ENCODE measurements at regions not wholly inside any gene's neighbourhood (a gene's known extent, or its start where the extent isn't known, plus 50 kb on each side); places are given as distances from the start of the nearest gene placed in this dataset.
A peak's percentile ranks its signal among the peaks of the same experiment; 100 is the strongest.
"Not testable (repeated sequence)": the region's sequence is repeated elsewhere in the genome, so short reads cannot be mapped to it uniquely, and the experiment has no call there.

DNA sequence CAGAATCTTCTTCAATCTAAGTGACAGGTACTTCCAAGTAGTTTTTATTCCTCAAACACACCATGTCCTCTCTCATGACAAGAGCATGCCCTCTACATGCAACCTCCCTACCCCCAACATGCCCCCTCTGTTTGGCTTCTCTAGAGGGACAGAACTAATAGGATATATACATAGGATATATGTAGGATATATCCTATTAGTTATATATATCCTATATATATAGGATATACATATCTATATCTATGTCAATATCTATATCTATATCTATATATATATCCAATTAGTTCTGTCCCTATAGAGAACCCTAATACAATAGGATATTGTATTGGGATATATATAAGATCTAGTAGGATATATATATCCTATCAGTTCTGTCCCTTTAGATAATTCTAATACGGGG lies 701.9 kb upstream of the MIR17HG start:
- no peak overlapping the region for H3K4me3 ChIP-seq
- H3K27ac ChIP-seq, result no peak overlapping the region
- H3K36me3 ChIP-seq (ENCODE audit: insufficient read depth, low read length), result no peaks in the 10 kb centered on the region
- no peak overlapping the region for H3K9ac ChIP-seq (ENCODE audit: insufficient read length)
- no peak for DNase-seq (ENCODE audit: low read depth, low spot score)
- no peaks in the 10 kb centered on the region for H3K9me3 ChIP-seq (ENCODE audit: low read depth, low read length)
- no peak for TF ChIP-seq POLR2AphosphoS5 (IDR thresholded peaks at IDR 0.05; ENCODE audit: borderline replicate concordance, low read depth, low read length)
- TF ChIP-seq EZH2 (IDR thresholded peaks at IDR 0.05), result no peak
- TF ChIP-seq FOXP2 (optimal IDR thresholded peaks at IDR 0.05; ENCODE audit: control extremely low read depth, extremely low read length, insufficient read depth), result no peak

- H3K9me3 ChIP-seq (ENCODE audit: low read depth, low read length), result no peaks in the 10 kb centered on the region
- TF ChIP-seq FOXP2 (optimal IDR thresholded peaks at IDR 0.05; ENCODE audit: control extremely low read depth, extremely low read length, insufficient read depth), result no peak
- TF ChIP-seq POLR2AphosphoS5 (IDR thresholded peaks at IDR 0.05; ENCODE audit: borderline replicate concordance, low read depth, low read length), result peak; percentile 44; the same call in 1 of the 2 replicates
- peak; percentile 73 for DNase-seq (ENCODE audit: low read depth, low spot score)
These were observed 699.0 kb upstream of the MIR17HG start for GRCh38 chr13:90648497-90648896.

GRCh38 chr13:90652036-90652435 lies 695.5 kb upstream of the MIR17HG start:
- no peak for TF ChIP-seq FOXP2 (optimal IDR thresholded peaks at IDR 0.05; ENCODE audit: control extremely low read depth, extremely low read length, insufficient read depth)
- no peak for TF ChIP-seq POLR2AphosphoS5 (IDR thresholded peaks at IDR 0.05; ENCODE audit: borderline replicate concordance, low read depth, low read length)
- TF ChIP-seq EZH2 (IDR thresholded peaks at IDR 0.05), result no peak
- H3K27ac ChIP-seq, result no peak overlapping the region
- no peak for DNase-seq (ENCODE audit: low read depth, low spot score)
- H3K9ac ChIP-seq (ENCODE audit: insufficient read length), result no peak overlapping the region
- no peak overlapping the region for H3K4me3 ChIP-seq
- no peaks in the 10 kb centered on the region for H3K36me3 ChIP-seq (ENCODE audit: insufficient read depth, low read length)
- H3K9me3 ChIP-seq (ENCODE audit: low read depth, low read length), result no peaks in the 10 kb centered on the region

More at GRCh38 chr13:90648497-90648896, 699.0 kb upstream of the MIR17HG start:
- Histone ChIP-seq H3K9ac (ENCODE audit: insufficient read length) (no peak overlapping the region), H3K36me3 (ENCODE audit: insufficient read depth, low read length) (no peaks in the 10 kb centered on the region), H3K27ac (peak overlapping the region; percentile 63; the same call in 1 of the 2 replicates), H3K4me3 (peak overlapping the region; percentile 10; the same call in 1 of the 2 replicates)

DNA sequence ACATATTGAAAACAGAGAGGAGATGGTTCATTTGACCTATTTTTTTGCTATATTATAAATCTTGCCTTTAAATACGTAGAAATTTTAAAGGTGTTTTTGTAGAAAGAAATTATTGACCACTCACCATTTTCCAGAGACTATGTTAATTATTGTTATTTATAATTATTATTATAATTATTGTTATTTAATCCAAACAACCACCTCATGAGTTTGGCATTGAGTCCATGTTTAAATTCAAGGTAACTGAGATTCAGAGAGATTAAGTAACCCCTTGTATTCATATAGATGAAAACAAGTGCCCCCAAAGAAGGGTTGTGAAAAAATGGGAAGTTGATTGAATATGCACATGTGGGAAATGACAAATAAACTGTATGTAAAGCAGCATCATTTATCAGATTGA lies 692.5 kb upstream of the MIR17HG start:
- TF ChIP-seq EZH2 (IDR thresholded peaks at IDR 0.05) (no peak), POLR2AphosphoS5 (IDR thresholded peaks at IDR 0.05; ENCODE audit: borderline replicate concordance, low read depth, low read length) (no peak), FOXP2 (optimal IDR thresholded peaks at IDR 0.05; ENCODE audit: control extremely low read depth, extremely low read length, insufficient read depth) (no peak)
- no peak for DNase-seq (ENCODE audit: low read depth, low spot score)
- Histone ChIP-seq H3K4me3 (no peak overlapping the region), H3K36me3 (ENCODE audit: insufficient read depth, low read length) (no peaks in the 10 kb centered on the region), H3K9ac (ENCODE audit: insufficient read length) (no peak overlapping the region), H3K9me3 (ENCODE audit: low read depth, low read length) (no peaks in the 10 kb centered on the region), H3K27ac (no peak overlapping the region)

DNA sequence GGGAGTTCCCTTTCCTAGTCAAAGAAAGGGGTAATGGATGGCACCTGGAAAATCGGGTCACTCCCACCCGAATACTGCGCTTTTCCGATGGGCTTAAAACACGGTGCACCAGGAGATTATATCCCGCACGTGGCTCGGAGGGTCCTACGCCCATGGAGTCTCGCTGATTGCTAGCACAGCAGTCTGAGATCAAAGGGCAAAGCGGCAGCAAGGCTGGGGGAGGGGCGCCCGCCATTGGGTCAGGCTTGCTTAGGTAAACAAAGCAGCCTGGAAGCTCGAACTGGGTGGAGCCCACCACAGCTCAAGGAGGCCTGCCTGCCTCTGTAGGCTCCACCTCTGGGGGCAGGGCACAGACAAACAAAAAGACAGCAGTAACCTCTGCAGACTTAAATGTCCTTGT lies 683.3 kb upstream of the MIR17HG start:
- H3K9me3 ChIP-seq (ENCODE audit: low read depth, low read length); DNase-seq (ENCODE audit: low read depth, low spot score); H3K27ac ChIP-seq; H3K9ac ChIP-seq (ENCODE audit: insufficient read length); H3K36me3 ChIP-seq (ENCODE audit: insufficient read depth, low read length); H3K4me3 ChIP-seq: not testable (repeated sequence)

GRCh38 chr13:90673746-90674145 lies 673.7 kb upstream of the MIR17HG start:
- H3K9me3 ChIP-seq (ENCODE audit: low read depth, low read length), result no peaks in the 10 kb centered on the region
- DNase-seq (ENCODE audit: low read depth, low spot score), result no peak
- H3K9ac ChIP-seq (ENCODE audit: insufficient read length), result no peak overlapping the region
- H3K36me3 ChIP-seq (ENCODE audit: insufficient read depth, low read length), result no peaks in the 10 kb centered on the region
- no peak overlapping the region for H3K4me3 ChIP-seq
- no peak overlapping the region for H3K27ac ChIP-seq
- TF ChIP-seq POLR2AphosphoS5 (IDR thresholded peaks at IDR 0.05; ENCODE audit: borderline replicate concordance, low read depth, low read length) (no peak), FOXP2 (optimal IDR thresholded peaks at IDR 0.05; ENCODE audit: control extremely low read depth, extremely low read length, insufficient read depth) (no peak), EZH2 (IDR thresholded peaks at IDR 0.05) (no peak)

- TF ChIP-seq EZH2 (IDR thresholded peaks at IDR 0.05), result no peak
- Histone ChIP-seq H3K9ac (ENCODE audit: insufficient read length) (no peak overlapping the region), H3K4me3 (no peak overlapping the region), H3K27ac (no peak overlapping the region), H3K36me3 (ENCODE audit: insufficient read depth, low read length) (no peaks in the 10 kb centered on the region), H3K9me3 (ENCODE audit: low read depth, low read length) (no peaks in the 10 kb centered on the region)
- DNase-seq (ENCODE audit: low read depth, low spot score), result no peak
These were observed 672.4 kb upstream of the MIR17HG start for GRCh38 chr13:90675129-90675528.

GRCh38 chr13:90680826-90681225 lies 666.7 kb upstream of the MIR17HG start:
- TF ChIP-seq EZH2 (IDR thresholded peaks at IDR 0.05) (no peak), POLR2AphosphoS5 (IDR thresholded peaks at IDR 0.05; ENCODE audit: borderline replicate concordance, low read depth, low read length) (no peak), FOXP2 (optimal IDR thresholded peaks at IDR 0.05; ENCODE audit: control extremely low read depth, extremely low read length, insufficient read depth) (no peak)
- Histone ChIP-seq H3K4me3 (no peak overlapping the region), H3K9me3 (ENCODE audit: low read depth, low read length) (no peaks in the 10 kb centered on the region), H3K9ac (ENCODE audit: insufficient read length) (no peak overlapping the region), H3K36me3 (ENCODE audit: insufficient read depth, low read length) (no peaks in the 10 kb centered on the region), H3K27ac (no peak overlapping the region)
- DNase-seq (ENCODE audit: low read depth, low spot score), result no peak

DNA sequence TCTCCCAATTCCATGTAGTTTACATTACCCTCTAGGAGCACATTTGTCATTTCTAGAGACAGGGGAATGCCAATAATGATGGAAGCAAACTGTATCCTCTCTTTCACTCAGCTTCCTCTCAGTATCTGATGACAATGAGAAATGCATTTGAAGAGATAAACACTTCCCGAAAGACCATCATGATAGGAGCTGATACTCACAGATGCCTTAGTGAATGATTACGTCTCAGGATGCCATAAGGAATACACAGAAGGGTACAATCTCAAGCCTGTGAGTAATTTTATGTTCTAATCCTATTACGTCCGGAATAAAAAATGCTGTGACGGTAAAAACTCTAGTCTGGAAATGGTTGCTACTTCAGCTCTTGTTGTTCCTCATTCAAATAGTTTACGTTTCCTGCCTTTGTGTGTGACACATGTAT lies 663.8 kb upstream of the MIR17HG start:
- Histone ChIP-seq H3K36me3 (ENCODE audit: insufficient read depth, low read length) (no peaks in the 10 kb centered on the region), H3K27ac (peak overlapping the region; percentile 47), H3K9me3 (ENCODE audit: low read depth, low read length) (no peaks in the 10 kb centered on the region), H3K4me3 (peak overlapping the region; percentile 40), H3K9ac (ENCODE audit: insufficient read length) (no peak overlapping the region)
- DNase-seq (ENCODE audit: low read depth, low spot score), result no peak
- TF ChIP-seq FOXP2 (optimal IDR thresholded peaks at IDR 0.05; ENCODE audit: control extremely low read depth, extremely low read length, insufficient read depth), result no peak
- TF ChIP-seq POLR2AphosphoS5 (IDR thresholded peaks at IDR 0.05; ENCODE audit: borderline replicate concordance, low read depth, low read length), result no peak
- no peak for TF ChIP-seq EZH2 (IDR thresholded peaks at IDR 0.05)
